ENCODE measurements at regions not wholly inside any gene's neighbourhood (a gene's known extent, or its start where the extent isn't known, plus 50 kb on each side); places are given as distances from the start of the nearest gene placed in this dataset.

GRCh38 chr3:163927521-163927920 is 1150.8 kb downstream of the SI start:
- DNase-seq, result no peak

- no peak for DNase-seq
Observed at GRCh38 chr3:163924600-163924999, 1153.7 kb downstream of the SI start.

- no peak for DNase-seq
Observed at GRCh38 chr3:163919154-163919553, 1159.1 kb downstream of the SI start.

GRCh38 chr3:163916596-163917560 is 1161.4 kb downstream of the SI start:
- peak; percentile 35 to 38 for DNase-seq

- no peak for DNase-seq
Observed at GRCh38 chr3:163915280-163915679, 1163.0 kb downstream of the SI start.

- no peak for DNase-seq
Observed at GRCh38 chr3:163914567-163914966, 1163.7 kb downstream of the SI start.

- DNase-seq, result no peak
Observed at GRCh38 chr3:163891771-163892170, 1186.5 kb downstream of the SI start.

GRCh38 chr3:163890661-163891060 is 1187.6 kb downstream of the SI start:
- no peak for DNase-seq

- DNase-seq, result no peak
Observed at GRCh38 chr3:163879172-163879571, 1199.1 kb downstream of the SI start.

- no peak for DNase-seq
Observed at GRCh38 chr3:163878396-163878795, 1199.9 kb downstream of the SI start.

GRCh38 chr3:163877805-163878204 is 1200.5 kb downstream of the SI start:
- DNase-seq, result no peak

- no peak for DNase-seq
Observed at GRCh38 chr3:163863146-163863545, 1215.2 kb downstream of the SI start.

GRCh38 chr3:163852233-163852632 is 1226.1 kb downstream of the SI start:
- no peak for DNase-seq

GRCh38 chr3:163838769-163839168 is 1239.5 kb downstream of the SI start:
- no peak for DNase-seq

- no peak for DNase-seq
Observed at GRCh38 chr3:163832547-163832946, 1245.7 kb downstream of the SI start.

GRCh38 chr3:163821841-163822240 is 1256.5 kb downstream of the SI start:
- DNase-seq, result no peak

GRCh38 chr3:163817015-163817414 is 1261.3 kb downstream of the SI start:
- DNase-seq, result no peak

- DNase-seq, result no peak
Observed at GRCh38 chr3:163813935-163814334, 1264.4 kb downstream of the SI start.

GRCh38 chr3:163812006-163812405 is 1266.3 kb downstream of the SI start:
- DNase-seq, result no peak

GRCh38 chr3:163809540-163809993 is 1268.7 kb downstream of the SI start:
- peak; percentile 8 to 10 for DNase-seq

GRCh38 chr3:163786416-163786815 is 1291.9 kb downstream of the SI start:
- DNase-seq, result no peak

GRCh38 chr3:163785693-163786092 is 1292.6 kb downstream of the SI start:
- DNase-seq, result peak; percentile 24 to 28

GRCh38 chr3:163779396-163780344 is 1298.6 kb downstream of the SI start:
- no peak for DNase-seq
